Hematopoietic multipotent progenitor cell treated with erythropoietin and hydrocortisone succinate and interleukin-3 and kit ligand, for 8 days (in vitro differentiated cells): ENCODE measurements at regions not wholly inside any gene's neighbourhood (a gene's known extent, or its start where the extent isn't known, plus 50 kb on each side); places are given as distances from the start of the nearest gene placed in this dataset.
"Not testable (repeated sequence)": the region's sequence is repeated elsewhere in the genome, so short reads cannot be mapped to it uniquely, and the experiment has no call there.

Experiments used
- DNase-seq: peaks from one replicate; pipeline ENCODE4 v3.0.0-alpha.2; 2015

GRCh38 chr2:211149731-211150130 is 593.3 kb downstream of the CPS1 start:
- DNase-seq, result no peak

GRCh38 chr2:211157211-211157610 is 600.8 kb downstream of the CPS1 start:
- no peak for DNase-seq

- peak; percentile 70 for DNase-seq
These were observed 601.6 kb downstream of the CPS1 start for GRCh38 chr2:211157856-211158463.

GRCh38 chr2:211159972-211160371 is 603.6 kb downstream of the CPS1 start:
- DNase-seq, result no peak

- DNase-seq, result no peak
These were observed 604.8 kb downstream of the CPS1 start for GRCh38 chr2:211161236-211161635.

- DNase-seq, result no peak
These were observed 606.5 kb downstream of the CPS1 start for GRCh38 chr2:211162911-211163310.

GRCh38 chr2:211170843-211171242 is 614.4 kb downstream of the CPS1 start:
- DNase-seq, result no peak

- DNase-seq, result no peak
These were observed 617.6 kb downstream of the CPS1 start for GRCh38 chr2:211174021-211174420.

- DNase-seq, result no peak
These were observed 618.2 kb downstream of the CPS1 start for GRCh38 chr2:211174631-211175030.

GRCh38 chr2:211175956-211176355 is 619.6 kb downstream of the CPS1 start:
- DNase-seq, result no peak

- no peak for DNase-seq
These were observed 620.2 kb downstream of the CPS1 start for GRCh38 chr2:211176514-211177141.

- no peak for DNase-seq
These were observed 625.2 kb downstream of the CPS1 start for GRCh38 chr2:211181626-211182025.

- no peak for DNase-seq
These were observed 631.2 kb downstream of the CPS1 start for GRCh38 chr2:211187602-211188001.

- no peak for DNase-seq
These were observed 647.6 kb downstream of the CPS1 start for GRCh38 chr2:211203986-211204385.

GRCh38 chr2:211204456-211204855 is 648.1 kb downstream of the CPS1 start:
- no peak for DNase-seq

- DNase-seq, result no peak
These were observed 648.5 kb downstream of the CPS1 start for GRCh38 chr2:211204902-211205301.

- DNase-seq, result no peak
These were observed 649.0 kb downstream of the CPS1 start for GRCh38 chr2:211205358-211205757.

GRCh38 chr2:211205836-211206235 is 649.4 kb downstream of the CPS1 start:
- no peak for DNase-seq

GRCh38 chr2:211216221-211216620 is 659.8 kb downstream of the CPS1 start:
- DNase-seq, result no peak

- not testable (repeated sequence) for DNase-seq
These were observed 663.1 kb downstream of the CPS1 start for GRCh38 chr2:211219548-211219947.

- DNase-seq, result no peak
These were observed 669.4 kb downstream of the CPS1 start for GRCh38 chr2:211225784-211226183.

- no peak for DNase-seq
These were observed 672.2 kb downstream of the CPS1 start for GRCh38 chr2:211228559-211228958.

- no peak for DNase-seq
These were observed 681.3 kb downstream of the CPS1 start for GRCh38 chr2:211237586-211238275.

GRCh38 chr2:211241891-211242290 is 685.5 kb downstream of the CPS1 start:
- DNase-seq, result no peak
